IgD-negative memory B cell (primary cell): ENCODE measurements at regions not wholly inside any gene's neighbourhood (a gene's known extent, or its start where the extent isn't known, plus 50 kb on each side); places are given as distances from the start of the nearest gene placed in this dataset.
A peak's percentile ranks its signal among the peaks of the same experiment; 100 is the strongest.

ENCODE experiments used
- H3K27ac Mint-ChIP-seq, 3 donors: one replicate each; pipeline ENCODE4 v1.8.0; 2020 to 2022; ENCODE audit warnings: mild to moderate bottlenecking in 3 of 3, mixed read lengths in 3 of 3, moderate library complexity in 1 of 3
- H3K27me3 Mint-ChIP-seq: one replicate; pipeline ENCODE4 v1.8.0; 2021; ENCODE audit warnings: mixed read lengths
- H3K36me3 Mint-ChIP-seq: one replicate; pipeline ENCODE4 v1.8.0; 2020; ENCODE audit warnings: mild to moderate bottlenecking, mixed read lengths
- H3K4me1 Mint-ChIP-seq, 3 donors: one replicate each; pipeline ENCODE4 v1.8.0; 2020 to 2022; ENCODE audit warnings: mixed read lengths in 3 of 3, mild to moderate bottlenecking in 1 of 3
- H3K4me3 Mint-ChIP-seq, 4 donors: one replicate each; pipeline ENCODE4 v1.8.0; 2020 to 2022; ENCODE audit warnings: mild to moderate bottlenecking in 4 of 4, mixed read lengths in 4 of 4, moderate library complexity in 3 of 4
- H3K9me3 Mint-ChIP-seq, 3 donors: one replicate each; pipeline ENCODE4 v1.8.0; 2020 to 2021; ENCODE audit warnings: mixed read lengths in 3 of 3, mild to moderate bottlenecking in 1 of 3

DNA sequence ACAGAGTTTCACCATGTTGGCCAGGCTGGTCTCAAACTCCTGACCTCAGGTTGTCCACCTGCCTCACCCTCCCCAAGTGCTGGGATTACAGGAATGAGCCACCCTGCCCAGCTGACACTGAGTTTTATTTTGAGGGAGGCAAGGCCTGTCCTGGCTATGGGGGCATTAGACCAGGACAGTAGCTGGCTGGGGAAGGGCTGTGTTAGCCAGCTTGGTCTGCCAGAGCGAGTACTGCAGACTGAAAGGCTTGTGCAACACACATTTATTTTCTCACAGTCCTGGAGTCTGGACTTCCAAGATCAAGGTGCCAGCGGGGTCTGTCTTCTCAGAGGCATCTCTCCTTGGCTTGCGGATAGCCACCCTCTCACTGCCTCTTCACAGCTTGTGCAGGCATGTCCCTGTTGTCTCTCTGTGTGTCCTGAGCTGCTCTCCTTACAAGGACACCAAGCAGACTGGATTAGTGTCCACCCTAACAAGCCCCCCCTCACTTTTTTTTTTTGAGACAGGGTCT, 59.4 kb upstream of the HAAO start:
- no peaks in the 10 kb centered on the region for H3K9me3 Mint-ChIP-seq
- H3K4me3 Mint-ChIP-seq, result no peak overlapping the region
- H3K36me3 Mint-ChIP-seq, result no peaks in the 10 kb centered on the region
- no peaks in the 10 kb centered on the region for H3K4me1 Mint-ChIP-seq
- H3K27ac Mint-ChIP-seq, result no peak overlapping the region
- no peaks in the 10 kb centered on the region for H3K27me3 Mint-ChIP-seq

DNA sequence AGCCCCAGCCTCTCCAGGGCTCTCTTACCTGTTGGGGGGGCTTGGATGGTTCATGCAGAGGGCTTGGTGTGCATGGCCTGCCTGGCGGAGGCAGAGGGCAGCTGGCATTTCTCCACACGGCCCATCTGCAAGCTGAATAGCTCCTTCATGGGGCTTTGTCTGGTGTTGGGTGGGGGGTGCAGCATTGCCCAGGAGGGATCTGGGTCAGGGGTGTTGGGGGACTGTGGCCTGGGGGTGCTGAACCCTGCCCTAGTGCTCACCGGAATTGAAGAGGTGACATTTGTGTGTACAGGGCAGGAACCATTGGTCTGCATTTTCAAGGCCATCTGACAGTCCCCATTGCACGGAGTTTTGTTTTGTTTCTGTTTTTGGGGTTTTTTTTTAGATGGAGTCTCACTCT, 58.8 kb upstream of the HAAO start:
- Mint-ChIP-seq H3K36me3 (no peaks in the 10 kb centered on the region), H3K9me3 (no peaks in the 10 kb centered on the region), H3K27me3 (no peaks in the 10 kb centered on the region), H3K4me3 (no peak overlapping the region), H3K4me1 (no peaks in the 10 kb centered on the region), H3K27ac (no peak overlapping the region)

DNA sequence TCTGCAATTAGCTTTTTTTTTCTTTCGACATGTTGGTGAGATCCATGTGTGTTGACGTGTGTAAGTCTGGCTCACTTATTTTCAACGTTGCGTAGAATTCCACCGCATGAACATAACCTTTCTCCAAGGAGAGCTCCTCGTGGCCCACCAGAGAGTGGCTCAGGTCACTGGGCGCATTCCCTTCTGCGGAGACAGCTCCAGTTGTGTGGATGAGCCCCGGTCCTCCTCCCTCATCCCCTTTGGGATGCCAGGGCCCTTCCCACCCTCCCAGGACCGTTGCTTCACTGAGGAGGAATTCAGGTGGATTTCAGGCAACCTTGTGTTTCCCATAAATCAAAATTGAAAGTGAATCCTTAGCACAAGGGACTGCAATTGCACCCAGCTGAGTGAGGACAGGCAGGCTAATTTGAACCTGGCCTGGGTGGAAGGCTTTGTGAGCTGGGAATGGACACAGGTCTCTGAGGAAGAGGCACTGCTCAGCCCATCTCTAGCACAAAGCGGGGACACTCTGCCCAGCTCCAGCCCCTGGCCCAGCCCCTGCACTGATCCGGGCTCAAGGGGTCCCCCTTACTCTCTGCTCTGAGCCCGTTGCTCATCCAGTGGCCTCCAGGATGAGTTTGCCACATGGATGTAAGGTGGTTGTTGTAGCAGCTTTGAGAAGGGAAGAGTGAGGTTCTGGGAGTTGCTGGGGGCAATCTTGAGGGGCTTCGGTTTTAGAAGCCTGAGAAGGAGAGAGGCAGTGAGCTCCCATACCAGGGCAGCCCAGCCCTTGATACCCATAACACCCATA, 57.8 kb upstream of the HAAO start:
- H3K9me3 Mint-ChIP-seq, result no peaks in the 10 kb centered on the region
- H3K27me3 Mint-ChIP-seq, result peaks cover 4% of the 10 kb centered on the region
- H3K4me1 Mint-ChIP-seq, result no peaks in the 10 kb centered on the region
- H3K4me3 Mint-ChIP-seq, result no peak overlapping the region
- H3K36me3 Mint-ChIP-seq, result no peaks in the 10 kb centered on the region
- H3K27ac Mint-ChIP-seq, result no peak overlapping the region

DNA sequence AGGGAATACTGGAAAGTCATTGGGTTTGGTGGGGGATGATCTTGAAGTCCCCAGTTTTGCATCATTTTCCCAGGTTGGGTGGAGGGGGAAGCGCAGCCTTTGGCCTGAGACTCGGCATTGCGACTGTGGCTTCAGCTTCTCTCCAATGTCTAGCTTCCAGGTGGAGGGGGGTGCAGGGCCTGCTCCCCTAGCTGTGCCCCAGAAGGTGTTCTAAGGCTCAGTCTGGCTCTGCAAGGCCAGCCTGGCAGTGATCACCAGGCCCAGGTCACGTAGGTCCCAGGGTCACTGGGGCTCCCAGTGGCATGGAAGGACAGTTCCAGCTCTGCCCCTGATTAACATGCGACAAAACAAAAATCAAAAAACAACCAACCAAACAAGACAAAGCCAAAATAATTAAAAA, 56.9 kb upstream of the HAAO start:
- Mint-ChIP-seq H3K27ac (no peak overlapping the region), H3K4me3 (no peak overlapping the region)

DNA sequence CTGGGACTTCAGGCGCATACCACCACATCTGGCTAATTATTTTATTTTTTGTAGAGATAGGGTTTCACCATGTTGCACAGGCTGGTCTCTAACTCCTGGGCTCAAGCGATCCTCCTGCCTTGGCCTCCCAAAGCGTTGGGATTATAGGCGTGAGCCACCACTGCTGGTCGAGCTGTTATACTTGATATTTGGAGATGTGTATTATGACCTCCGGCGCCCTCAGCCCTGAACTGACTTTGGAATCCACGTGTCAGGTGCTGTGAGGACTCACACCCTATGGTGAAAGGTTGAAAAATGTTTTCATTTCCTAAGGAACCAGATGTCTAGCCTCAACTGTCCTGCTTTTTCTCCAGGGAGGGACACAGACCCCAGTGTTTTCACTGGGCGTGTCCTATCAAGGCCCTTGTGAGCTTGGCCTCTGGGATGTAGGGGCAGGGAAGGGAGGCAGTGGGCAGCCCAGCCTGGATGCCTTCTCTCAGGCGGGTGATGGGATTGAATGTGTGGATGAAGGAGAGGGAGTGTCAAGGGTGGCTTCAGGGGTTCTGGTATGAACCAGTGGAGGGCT, 56.4 kb upstream of the HAAO start:
- Mint-ChIP-seq H3K9me3 (no peaks in the 10 kb centered on the region), H3K36me3 (no peaks in the 10 kb centered on the region), H3K4me3 (no peak overlapping the region), H3K27ac (peak overlapping the region in 1 of 3 donors; percentile 22), H3K4me1 (no peaks in the 10 kb centered on the region), H3K27me3 (peaks cover 5% of the 10 kb centered on the region)

More for the DNA sequence above, 56.9 kb upstream of the HAAO start:
- no peaks in the 10 kb centered on the region for H3K36me3 Mint-ChIP-seq
- H3K9me3 Mint-ChIP-seq, result no peaks in the 10 kb centered on the region
- peaks cover 5% of the 10 kb centered on the region for H3K27me3 Mint-ChIP-seq
- no peaks in the 10 kb centered on the region for H3K4me1 Mint-ChIP-seq

DNA sequence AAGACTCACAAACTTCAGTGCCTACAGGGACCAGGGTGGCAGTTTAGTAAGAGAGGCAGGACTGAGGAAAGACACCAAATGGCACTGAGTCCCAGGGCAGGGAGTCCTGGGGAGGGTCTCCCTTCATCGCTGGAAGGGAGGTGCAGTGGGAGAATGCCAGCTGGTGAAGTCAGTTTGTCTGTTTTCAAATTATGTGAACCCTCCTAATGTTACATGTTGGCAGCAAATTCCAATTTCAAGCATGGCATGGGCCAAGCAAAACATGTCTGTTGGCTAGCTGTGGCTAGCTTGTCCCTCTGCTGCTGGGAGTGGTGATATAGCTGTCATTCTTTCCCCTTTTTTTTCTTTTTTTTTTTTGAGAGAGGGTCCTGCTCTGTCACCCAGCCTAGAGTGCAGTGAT, 55.9 kb upstream of the HAAO start:
- Mint-ChIP-seq H3K9me3 (no peaks in the 10 kb centered on the region), H3K36me3 (peaks cover 3% of the 10 kb centered on the region), H3K27ac (no peak overlapping the region), H3K4me1 (peaks cover 0 to 3% (median 0%) of the 10 kb centered on the region in 3 donors), H3K27me3 (peaks cover 5% of the 10 kb centered on the region), H3K4me3 (no peak overlapping the region)

DNA sequence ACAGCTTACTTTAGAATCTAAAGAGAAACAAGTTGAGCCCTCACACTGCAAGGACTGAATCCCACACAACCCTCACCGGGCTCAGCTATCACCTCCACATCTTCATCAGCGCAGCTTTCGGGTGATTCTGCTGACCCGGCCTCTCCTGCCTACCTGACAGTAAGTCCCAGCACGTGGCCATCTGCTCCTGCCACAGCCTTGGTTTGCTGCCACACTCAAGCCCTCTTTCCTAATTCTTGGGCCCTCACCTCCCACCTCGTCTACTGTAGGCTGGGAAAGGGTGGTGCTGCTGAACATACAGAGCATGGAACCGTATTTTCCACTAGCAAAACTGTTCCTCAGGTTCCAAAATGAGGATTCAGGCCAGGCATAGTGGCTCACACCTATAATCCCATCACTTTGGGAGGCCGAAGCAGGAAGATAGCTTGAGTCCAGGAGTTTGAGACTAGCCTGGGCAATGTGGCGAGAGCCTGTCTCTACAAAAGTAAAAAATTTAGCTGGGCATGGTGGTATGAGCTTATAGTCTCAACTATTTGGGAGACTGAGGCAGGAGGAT, 55.3 kb upstream of the HAAO start:
- no peak overlapping the region for H3K27ac Mint-ChIP-seq
- H3K27me3 Mint-ChIP-seq, result peaks cover 5% of the 10 kb centered on the region
- no peak overlapping the region for H3K4me3 Mint-ChIP-seq
- H3K9me3 Mint-ChIP-seq, result no peaks in the 10 kb centered on the region
- peaks cover 3% of the 10 kb centered on the region for H3K36me3 Mint-ChIP-seq
- H3K4me1 Mint-ChIP-seq, result peaks cover 0 to 3% (median 0%) of the 10 kb centered on the region in 3 donors

DNA sequence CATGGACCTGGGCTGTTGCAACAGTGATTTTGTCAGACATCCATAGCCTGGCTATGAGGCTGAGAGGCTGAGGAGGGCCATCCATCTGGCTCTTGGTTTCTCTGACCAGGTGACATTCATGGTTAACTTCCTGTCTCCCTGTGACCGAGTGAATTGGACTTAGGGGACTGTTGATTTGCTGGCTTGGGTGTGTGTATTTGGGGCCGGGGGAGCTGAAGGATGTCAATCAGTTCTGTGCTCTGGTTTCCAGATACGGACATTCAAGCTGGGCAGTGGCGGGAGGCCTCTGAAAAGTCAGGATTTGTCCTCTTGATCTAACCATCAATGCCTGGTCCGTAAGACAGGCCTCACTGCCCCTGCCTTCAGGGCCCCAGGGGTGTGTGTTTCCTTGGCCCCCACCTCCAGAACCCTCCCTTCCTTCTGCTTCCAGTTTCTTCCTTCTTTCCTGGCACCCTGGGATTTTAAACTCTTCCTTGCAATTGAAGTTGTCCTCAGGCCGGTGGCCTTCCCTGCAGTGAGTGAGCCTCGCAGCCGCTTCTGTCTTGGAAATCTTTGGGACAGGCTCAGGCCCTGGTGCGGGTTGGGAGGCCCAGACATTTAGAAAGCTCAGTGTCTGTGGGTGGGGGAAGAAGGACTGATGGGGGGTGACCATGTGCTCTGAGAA, 54.7 kb upstream of the HAAO start:
- H3K4me3 Mint-ChIP-seq, result no peak overlapping the region
- H3K4me1 Mint-ChIP-seq, result peaks cover 0 to 3% (median 0%) of the 10 kb centered on the region in 3 donors
- H3K36me3 Mint-ChIP-seq, result peaks cover 4% of the 10 kb centered on the region
- H3K27ac Mint-ChIP-seq, result no peak overlapping the region
- peaks cover 5% of the 10 kb centered on the region for H3K27me3 Mint-ChIP-seq
- H3K9me3 Mint-ChIP-seq, result no peaks in the 10 kb centered on the region

DNA sequence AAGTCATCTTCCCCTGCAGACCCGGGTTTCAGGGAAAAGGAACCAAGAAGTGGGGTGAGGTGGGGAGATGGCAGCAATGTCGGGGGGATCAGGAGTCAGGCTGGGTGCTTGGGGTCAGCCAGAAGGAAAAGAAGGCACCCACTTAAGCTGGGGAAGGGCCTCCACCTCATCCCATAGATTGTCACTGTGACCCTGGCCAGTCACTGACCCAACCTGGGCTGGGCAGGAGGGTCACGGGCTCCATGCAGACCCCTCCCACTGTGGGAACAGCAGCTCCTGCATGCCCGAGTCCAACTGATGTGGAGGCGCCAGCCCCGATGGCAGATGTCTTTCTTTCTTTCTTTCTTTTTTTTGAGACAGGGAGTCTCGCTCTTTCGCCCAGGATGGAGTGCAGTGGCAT, 53.6 kb upstream of the HAAO start:
- Mint-ChIP-seq H3K27ac (no peak overlapping the region), H3K27me3 (peaks cover 5% of the 10 kb centered on the region)

DNA sequence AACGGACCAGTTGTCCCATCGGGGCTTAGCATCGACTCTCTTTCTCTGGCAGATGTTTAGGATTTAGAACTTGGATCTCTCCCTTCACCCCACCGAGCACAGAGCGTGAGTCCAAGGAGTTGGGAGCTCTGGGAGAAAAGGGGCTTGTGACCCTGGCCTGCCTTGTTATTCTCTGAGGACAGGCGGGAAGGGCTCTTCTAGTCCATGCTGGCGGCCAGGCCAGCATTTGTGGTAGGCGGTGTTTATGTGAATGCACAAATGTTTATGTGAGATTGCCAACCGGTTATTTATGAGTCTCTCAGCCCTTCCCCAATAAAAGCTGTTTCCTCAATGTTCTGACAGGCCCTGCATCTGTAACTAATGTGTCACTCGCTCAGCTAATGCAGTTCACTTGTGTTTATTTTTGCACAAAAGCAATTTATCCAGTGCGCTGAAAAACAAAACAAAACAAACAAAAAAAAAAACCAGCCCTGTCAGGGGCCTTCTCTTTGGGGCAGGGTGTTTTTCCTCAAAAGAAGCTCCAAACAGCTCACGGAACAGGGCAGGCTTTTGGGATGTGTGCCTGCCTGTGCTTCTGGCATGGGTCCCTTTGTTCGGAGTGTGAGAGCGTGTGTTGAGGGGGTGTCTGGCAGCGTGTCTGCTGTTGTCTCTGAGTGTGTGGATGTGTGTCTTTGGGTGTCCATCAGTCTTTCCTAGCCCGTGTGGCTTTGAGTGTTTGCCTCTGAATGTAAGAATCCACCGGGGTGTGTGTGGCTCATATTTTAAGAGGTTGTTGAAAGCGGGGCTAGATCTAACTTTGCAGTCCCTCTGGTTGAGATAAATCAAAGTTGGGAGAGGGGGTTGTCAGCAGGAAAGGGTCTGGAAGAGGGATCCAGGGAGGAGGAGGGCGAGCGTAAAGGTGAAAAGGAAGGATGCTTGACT, 52.8 kb upstream of the HAAO start:
- Mint-ChIP-seq H3K36me3 (peaks cover 6% of the 10 kb centered on the region), H3K4me1 (peaks cover 0 to 3% (median 0%) of the 10 kb centered on the region in 3 donors), H3K9me3 (no peaks in the 10 kb centered on the region), H3K27me3 (peaks cover 5% of the 10 kb centered on the region), H3K4me3 (no peak overlapping the region), H3K27ac (no peak overlapping the region)

More for the DNA sequence above, 53.6 kb upstream of the HAAO start:
- Mint-ChIP-seq H3K9me3 (no peaks in the 10 kb centered on the region), H3K4me1 (peaks cover 0 to 3% (median 0%) of the 10 kb centered on the region in 3 donors), H3K4me3 (no peak overlapping the region), H3K36me3 (peaks cover 6% of the 10 kb centered on the region)

DNA sequence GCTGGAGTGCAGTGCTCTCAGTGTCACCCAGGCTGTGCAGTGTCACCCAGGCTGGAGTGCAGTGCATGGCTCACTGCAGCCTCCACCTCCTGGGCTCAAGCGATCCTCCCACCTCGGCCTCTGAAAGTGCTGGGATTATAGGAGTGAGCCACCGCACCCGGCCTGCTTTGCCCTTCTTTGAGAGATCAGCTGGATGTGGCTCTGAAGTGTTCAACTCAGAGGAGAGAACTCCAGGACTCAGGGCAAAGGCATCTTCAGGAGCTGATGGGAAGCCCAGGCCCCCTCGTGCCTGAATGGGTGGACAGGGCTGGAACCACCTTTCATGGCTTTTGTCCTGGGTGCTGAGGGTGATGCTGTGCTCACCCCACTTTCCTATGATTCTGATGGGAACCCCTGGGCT, 52.0 kb upstream of the HAAO start:
- no peak overlapping the region for H3K4me3 Mint-ChIP-seq
- H3K9me3 Mint-ChIP-seq, result no peaks in the 10 kb centered on the region
- H3K4me1 Mint-ChIP-seq, result peaks cover 0 to 3% (median 0%) of the 10 kb centered on the region in 3 donors
- peaks cover 5% of the 10 kb centered on the region for H3K27me3 Mint-ChIP-seq
- peaks cover 6% of the 10 kb centered on the region for H3K36me3 Mint-ChIP-seq
- H3K27ac Mint-ChIP-seq, result no peak overlapping the region

DNA sequence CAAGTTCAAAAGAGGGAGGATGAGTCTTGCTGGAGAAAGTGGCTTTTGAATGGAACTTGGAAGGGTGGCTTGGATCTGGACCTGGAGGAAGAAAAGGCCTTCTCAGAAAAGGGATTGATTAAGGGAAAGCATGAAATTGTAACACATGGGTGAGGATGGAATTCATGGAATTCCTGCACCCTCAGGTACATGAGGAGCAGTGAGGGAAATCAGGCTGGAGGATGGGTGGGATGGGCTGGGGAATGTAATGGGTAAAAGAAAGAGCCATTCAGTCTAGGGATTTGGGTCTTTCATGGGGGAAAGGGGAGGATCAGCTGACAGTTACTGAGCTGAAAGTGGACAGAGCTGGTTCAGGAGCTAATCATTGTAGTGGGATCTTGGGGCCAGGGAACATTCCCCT, 51.2 kb upstream of the HAAO start:
- no peaks in the 10 kb centered on the region for H3K9me3 Mint-ChIP-seq
- no peak overlapping the region for H3K27ac Mint-ChIP-seq
- peaks cover 5% of the 10 kb centered on the region for H3K27me3 Mint-ChIP-seq
- peaks cover 6% of the 10 kb centered on the region for H3K36me3 Mint-ChIP-seq
- H3K4me1 Mint-ChIP-seq, result peaks cover 0 to 3% (median 0%) of the 10 kb centered on the region in 3 donors
- H3K4me3 Mint-ChIP-seq, result no peak overlapping the region

DNA sequence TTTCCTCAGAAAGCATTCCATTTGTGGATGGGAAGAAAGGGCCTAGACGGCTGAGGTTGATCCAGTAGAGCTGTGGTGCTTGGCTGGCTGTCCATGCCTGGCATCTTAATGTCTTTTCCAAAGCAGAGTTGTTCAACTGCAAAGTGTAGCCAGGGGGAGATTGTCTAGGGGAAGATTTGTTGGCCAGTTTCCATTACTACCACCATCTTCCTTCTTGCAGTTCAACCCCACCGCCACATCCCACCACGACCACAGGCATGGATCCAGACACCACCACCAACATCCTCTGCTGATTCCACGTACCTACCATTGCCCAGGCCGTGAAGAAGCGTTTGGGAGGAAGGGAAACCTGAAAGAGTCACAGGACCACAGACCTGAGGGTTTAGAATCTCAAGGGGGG, 50.7 kb upstream of the HAAO start:
- Mint-ChIP-seq H3K27ac (no peak overlapping the region), H3K4me3 (no peak overlapping the region), H3K36me3 (peaks cover 6% of the 10 kb centered on the region), H3K9me3 (no peaks in the 10 kb centered on the region), H3K4me1 (peaks cover 0 to 3% (median 0%) of the 10 kb centered on the region in 3 donors), H3K27me3 (peaks cover 5% of the 10 kb centered on the region)

DNA sequence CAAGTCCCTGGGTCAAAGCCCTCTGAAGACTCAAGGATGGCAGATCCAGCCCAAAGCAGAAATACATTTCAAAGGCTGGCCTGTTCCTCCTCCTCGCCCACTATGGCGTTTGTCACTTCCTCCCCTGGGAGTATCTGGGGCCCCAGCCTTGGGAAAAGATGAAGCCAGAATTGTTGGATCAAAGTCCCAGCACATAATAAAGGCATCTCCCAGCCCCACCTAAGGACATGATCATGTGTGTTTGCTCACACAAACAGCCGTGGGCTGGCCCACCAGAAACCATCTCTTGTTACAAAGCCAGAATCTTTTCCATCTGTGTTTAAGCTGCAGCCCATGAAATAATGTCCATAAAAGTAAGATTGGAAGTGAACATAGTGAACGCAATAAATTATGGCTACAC, 50.1 kb upstream of the HAAO start:
- Mint-ChIP-seq H3K4me1 (peaks cover 0 to 3% (median 0%) of the 10 kb centered on the region in 3 donors), H3K27me3 (peaks cover 5% of the 10 kb centered on the region), H3K27ac (no peak overlapping the region), H3K4me3 (no peak overlapping the region), H3K9me3 (no peaks in the 10 kb centered on the region), H3K36me3 (peaks cover 6% of the 10 kb centered on the region)
